H1 (cell line): ENCODE measurements at regions not wholly inside any gene's neighbourhood (a gene's known extent, or its start where the extent isn't known, plus 50 kb on each side); places are given as distances from the start of the nearest gene placed in this dataset.
"Not testable (repeated sequence)": the region's sequence is repeated elsewhere in the genome, so short reads cannot be mapped to it uniquely, and the experiment has no call there.

Experiments
- CTCF ChIA-PET: fragments of 300-600 bp; sonication (Branson Sonifier 250); formaldehyde crosslinking; loops from one replicate; lab custom pipeline; 2021; ENCODE audit not compliant: partially characterized antibody; lab: Charles Lee
- POLR2A ChIA-PET: fragments of 300-600 bp; sonication (Branson Sonifier 250); formaldehyde crosslinking; loops from one replicate; lab custom pipeline; 2021; ENCODE audit warnings: inconsistent platforms; ENCODE audit not compliant: partially characterized antibody; lab: Charles Lee
- DNase-seq, 2 experiments: peaks; one replicate each; pipeline versions ENCODE4 v3.0.0 to v3.0.0-alpha.2; 2010 to 2022; ENCODE audit warnings: low spot score in 2 of 2, low read depth in 1 of 2, mixed read lengths in 1 of 2
- FAIRE-seq: peaks from 2 replicates; lab custom pipeline; 2011; peaks lifted over from hg19 to GRCh38; lab: Jason Lieb, UNC
- H2AFZ ChIP-seq: 2 replicates; pipeline ENCODE4 v1.8.1; 2012; ENCODE audit warnings: low read length, inconsistent platforms
- H2AK5ac ChIP-seq: 2 replicates; pipeline ENCODE4 v1.6.1; 2013; ENCODE audit warnings: low read depth, low read length
- H2BK120ac ChIP-seq: replicated peaks from 2 replicates; pipeline ENCODE3; 2013; ENCODE audit warnings: low read depth, low read length, inconsistent platforms
- H2BK12ac ChIP-seq: 2 replicates; pipeline ENCODE4 v1.6.1; 2013; ENCODE audit warnings: low read depth, low read length
- H2BK15ac ChIP-seq: 2 replicates; pipeline ENCODE4 v1.6.1; 2013; ENCODE audit warnings: low read length
- H2BK20ac ChIP-seq: 2 replicates; pipeline ENCODE4 v1.6.1; 2013; ENCODE audit warnings: low read length
- H2BK5ac ChIP-seq: 2 replicates; pipeline ENCODE4 v1.6.1; 2013; ENCODE audit warnings: low read depth, low read length
- H3K14ac ChIP-seq: 2 replicates; pipeline ENCODE4 v1.6.1; 2013; ENCODE audit warnings: inconsistent platforms; ENCODE audit not compliant: insufficient read length
- H3K18ac ChIP-seq: 2 replicates; pipeline ENCODE4 v1.6.1; 2013; ENCODE audit warnings: low read length; ENCODE audit errors: extremely low read depth
- H3K23ac ChIP-seq: 2 replicates; pipeline ENCODE4 v1.6.1; 2013; ENCODE audit warnings: inconsistent platforms; ENCODE audit not compliant: insufficient read length
- H3K23me2 ChIP-seq: 2 replicates; pipeline ENCODE4 v1.6.1; 2013; ENCODE audit warnings: low read depth, low read length
- H3K27ac ChIP-seq: 2 replicates; pipeline ENCODE4 v1.6.1; 2011; ENCODE audit warnings: low read depth, low read length, inconsistent platforms
- H3K27me3 ChIP-seq, 4 experiments: replicated peaks in 1 of 4; 1 replicate in 1 of 4; 2 replicates in 3 of 4; pipeline versions ENCODE4 v1.6.1 to v1.8.1; 2011 to 2013; ENCODE audit warnings: low read length in 3 of 4, mild to moderate bottlenecking in 3 of 4, inconsistent platforms in 2 of 4, mixed read lengths in 2 of 4, moderate library complexity in 1 of 4; ENCODE audit not compliant: control insufficient read depth in 3 of 4, insufficient read depth in 3 of 4; ENCODE audit errors: extremely low read depth in 1 of 4
- H3K36me3 ChIP-seq, 4 experiments: 2 replicates each; pipeline versions ENCODE4 v1.6.1 to v1.8.1; 2011 to 2013; ENCODE audit warnings: mild to moderate bottlenecking in 4 of 4, low read length in 3 of 4, moderate library complexity in 2 of 4, control low read depth in 1 of 4, inconsistent platforms in 1 of 4; ENCODE audit not compliant: insufficient read depth in 4 of 4, control insufficient read depth in 2 of 4
- H3K4ac ChIP-seq: replicated peaks from 2 replicates; pipeline ENCODE3; 2013; ENCODE audit warnings: low read length, low read depth, mixed read lengths, inconsistent platforms; ENCODE audit not compliant: insufficient read length
- H3K4me1 ChIP-seq, 4 experiments: replicated peaks in 1 of 4; 1 replicate in 1 of 4; 2 replicates in 3 of 4; pipeline versions ENCODE4 v1.6.1 to v1.8.1; 2011 to 2013; ENCODE audit warnings: low read length in 3 of 4, inconsistent platforms in 2 of 4, mixed read lengths in 1 of 4; ENCODE audit not compliant: insufficient read depth in 4 of 4, control insufficient read depth in 3 of 4
- H3K4me2 ChIP-seq, 2 experiments: 2 replicates each; pipeline versions ENCODE4 v1.6.1 to v1.8.1; 2011 to 2013; ENCODE audit warnings: low read depth in 2 of 2, low read length in 2 of 2, control low read depth in 1 of 2, inconsistent platforms in 1 of 2, mild to moderate bottlenecking in 1 of 2; ENCODE audit not compliant: insufficient read depth in 1 of 2
- H3K4me3 ChIP-seq, 4 experiments: fragments of 200-600, 300-600 bp in 1 of 4; sonication (generic), shearing (Covaris generic), sonication (Bioruptor Twin) in 1 of 4; 2 replicates each; pipeline versions ENCODE4 v1.5.1 to v1.8.1; 2011 to 2016; ENCODE audit warnings: low read length in 4 of 4, low read depth in 3 of 4, control low read depth in 2 of 4, inconsistent platforms in 2 of 4, mild to moderate bottlenecking in 2 of 4, mixed read lengths in 1 of 4, moderate library complexity in 1 of 4; ENCODE audit not compliant: insufficient read depth in 2 of 4; ENCODE audit errors: extremely low read depth in 1 of 4
- H3K56ac ChIP-seq: replicated peaks from 2 replicates; pipeline ENCODE3; 2013; ENCODE audit warnings: low read depth, mild to moderate bottlenecking, mixed read lengths, low read length, inconsistent platforms; ENCODE audit not compliant: insufficient read length
- H3K79me1 ChIP-seq: 2 replicates; pipeline ENCODE4 v1.6.1; 2013; ENCODE audit warnings: low read depth, low read length, control low read depth
- H3K79me2 ChIP-seq, 2 experiments: 2 replicates each; pipeline versions ENCODE4 v1.6.1 to v1.8.1; 2012 to 2013; ENCODE audit warnings: low read length in 2 of 2, mild to moderate bottlenecking in 2 of 2, inconsistent platforms in 1 of 2; ENCODE audit not compliant: insufficient read depth in 2 of 2, control insufficient read depth in 1 of 2
- H3K9ac ChIP-seq, 4 experiments: replicated peaks in 1 of 4; 1 replicate in 1 of 4; 2 replicates in 3 of 4; pipeline versions ENCODE4 v1.6.1 to v1.8.1; 2011 to 2013; ENCODE audit warnings: low read depth in 3 of 4, low read length in 3 of 4, control low read depth in 2 of 4, mild to moderate bottlenecking in 2 of 4, moderate library complexity in 2 of 4, inconsistent platforms in 1 of 4; ENCODE audit errors: extremely low read depth in 1 of 4
- H3K9me3 ChIP-seq, 2 experiments: 2 replicates each; pipeline versions ENCODE4 v1.6.1 to v1.8.1; 2012 to 2013; ENCODE audit warnings: mild to moderate bottlenecking in 2 of 2, moderate library complexity in 2 of 2, control low read depth in 1 of 2, inconsistent platforms in 1 of 2, low read depth in 1 of 2, low read length in 1 of 2, mixed read lengths in 1 of 2; ENCODE audit not compliant: insufficient read depth in 2 of 2
- H4K20me1 ChIP-seq, 2 experiments: replicated peaks in 1 of 2; 2 replicates each; pipeline versions ENCODE3 to v1.8.1; 2011 to 2013; ENCODE audit warnings: inconsistent platforms in 2 of 2, low read length in 2 of 2, mild to moderate bottlenecking in 1 of 2; ENCODE audit not compliant: insufficient read depth in 2 of 2, control insufficient read depth in 1 of 2
- H4K5ac ChIP-seq: 2 replicates; pipeline ENCODE4 v1.6.1; 2013; ENCODE audit warnings: low read length, low read depth, mixed read lengths, inconsistent platforms; ENCODE audit not compliant: insufficient read length
- H4K8ac ChIP-seq: 2 replicates; pipeline ENCODE4 v1.8.0; 2013; ENCODE audit warnings: mild to moderate bottlenecking, moderate library complexity, low read length, inconsistent platforms; ENCODE audit not compliant: insufficient read depth; ENCODE audit errors: extremely low read depth
- H4K91ac ChIP-seq: replicated peaks from 2 replicates; pipeline ENCODE3; 2013; ENCODE audit warnings: low read length, mixed read lengths, inconsistent platforms; ENCODE audit not compliant: insufficient read length
- WGBS, 2 experiments: shearing (Covaris generic) in 1 of 2; methylation state at CpG; one replicate each; pipeline versions ENCODE4 v1.1.6 to v1.1.7; 2013 to 2015; ENCODE audit warnings: low lambda C conversion rate in 2 of 2, mixed read lengths in 2 of 2, inconsistent platforms in 1 of 2, low coverage in 1 of 2, missing lambda C conversion rate in 1 of 2; ENCODE audit not compliant: insufficient replicate concordance in 2 of 2, insufficient coverage in 1 of 2, insufficient read length in 1 of 2; ENCODE audit errors: extremely low coverage in 1 of 2, missing lambda C conversion rate in 1 of 2; 5-methylcytosine and 5-hydroxymethylcytosine counted together

DNA sequence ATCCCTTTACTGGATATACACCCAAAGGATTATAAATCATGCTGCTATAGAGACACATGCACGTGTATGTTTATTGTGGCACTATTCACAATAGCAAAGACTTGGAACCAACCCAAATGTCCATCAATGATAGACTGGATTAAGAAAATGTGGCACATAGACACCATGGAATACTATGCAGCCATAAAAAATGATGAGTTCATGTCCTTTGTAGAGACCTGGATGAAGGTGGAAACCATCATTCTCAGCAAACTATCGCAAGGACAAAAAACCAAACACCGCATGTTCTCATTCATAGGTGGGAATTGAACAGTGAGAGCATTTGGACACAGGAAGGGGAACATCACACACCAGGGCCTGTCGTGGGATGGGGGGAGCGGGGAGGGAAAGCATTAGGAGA lies 52.4 kb upstream of the FAM135A start:
- H4K20me1 ChIP-seq, H2BK12ac ChIP-seq, H3K9ac ChIP-seq, H4K8ac ChIP-seq, DNase-seq, H3K36me3 ChIP-seq, H3K4me1 ChIP-seq, H3K4me2 ChIP-seq, H3K27ac ChIP-seq, H4K5ac ChIP-seq, H2BK5ac ChIP-seq, H2AFZ ChIP-seq, H3K79me2 ChIP-seq, H3K79me1 ChIP-seq, H2BK15ac ChIP-seq, H2BK20ac ChIP-seq, H2AK5ac ChIP-seq, H3K23ac ChIP-seq, H3K4ac ChIP-seq, H3K27me3 ChIP-seq, H3K14ac ChIP-seq, H3K4me3 ChIP-seq, FAIRE-seq, H4K91ac ChIP-seq, H3K23me2 ChIP-seq, H3K18ac ChIP-seq, H3K56ac ChIP-seq, H2BK120ac ChIP-seq, H3K9me3 ChIP-seq, POLR2A ChIA-PET: not testable (repeated sequence)
- CTCF ChIA-PET: interaction anchor here (0.6 kb wide), 1 partner anchor 181 kb away, joined by 3 read pairs; no protein-coding TSS in a partner anchor
- 87% methylated on average over 5 of the region's 5 CpGs; no CpG with 5 or more reads in 1 of the 2 experiments for WGBS, 2 experiments
